Subcutaneous abdominal adipose tissue (tissue), 5 donors: ENCODE measurements at regions not wholly inside any gene's neighbourhood (a gene's known extent, or its start where the extent isn't known, plus 50 kb on each side); places are given as distances from the start of the nearest gene placed in this dataset.

Source experiments
- H3K27ac ChIP-seq: one replicate; pipeline ENCODE4 v1.7.0; 2013; ENCODE audit warnings: low read depth, mild to moderate bottlenecking, inconsistent platforms, low read length, moderate library complexity
- H3K27me3 ChIP-seq, 5 donors: one replicate each; pipeline ENCODE4 v1.7.0; 2013; ENCODE audit warnings: low read length in 5 of 5, inconsistent platforms in 1 of 5; ENCODE audit not compliant: control insufficient read depth in 5 of 5, insufficient read depth in 4 of 5
- H3K36me3 ChIP-seq, 5 donors: one replicate each; pipeline ENCODE4 v1.7.0; 2013; ENCODE audit warnings: low read length in 5 of 5; ENCODE audit not compliant: control insufficient read depth in 5 of 5, insufficient read depth in 5 of 5
- H3K4me1 ChIP-seq, 5 donors: one replicate each; pipeline ENCODE4 v1.7.0; 2013; ENCODE audit warnings: low read length in 5 of 5, mild to moderate bottlenecking in 3 of 5, moderate library complexity in 1 of 5; ENCODE audit not compliant: control insufficient read depth in 5 of 5, insufficient read depth in 5 of 5
- H3K4me3 ChIP-seq, 5 donors: one replicate each; pipeline ENCODE4 v1.7.0; 2013; ENCODE audit warnings: low read length in 5 of 5, low read depth in 1 of 5
- H3K9ac ChIP-seq, 5 donors: one replicate each; pipeline ENCODE4 v1.7.0; 2013; ENCODE audit warnings: low read length in 5 of 5, mild to moderate bottlenecking in 4 of 5, moderate library complexity in 3 of 5
- H3K9me3 ChIP-seq, 5 donors: one replicate each; pipeline ENCODE4 v1.7.0; 2013; ENCODE audit warnings: low read length in 5 of 5; ENCODE audit not compliant: control insufficient read depth in 5 of 5
- donor health status: healthy.
- donor health status: healthy.
- donor health status: healthy.
- donor health status: healthy.
- donor health status: healthy.

- H3K9ac ChIP-seq = no peak overlapping the region
- H3K4me3 ChIP-seq = no peak overlapping the region
Measured at GRCh38 chr5:98570010-98570409, 203.5 kb upstream of the RGMB start.

GRCh38 chr5:98570661-98571191, 202.7 kb upstream of the RGMB start:
- no peak overlapping the region for H3K4me3 ChIP-seq
- peaks cover 0 to 2% (median 0%) of the 10 kb centered on the region in 5 donors for H3K9me3 ChIP-seq
- no peak overlapping the region for H3K27ac ChIP-seq
- no peaks in the 10 kb centered on the region for H3K36me3 ChIP-seq
- no peaks in the 10 kb centered on the region for H3K4me1 ChIP-seq
- H3K27me3 ChIP-seq = no peaks in the 10 kb centered on the region
- H3K9ac ChIP-seq = no peak overlapping the region

More at GRCh38 chr5:98570010-98570409, 203.5 kb upstream of the RGMB start:
- no peak overlapping the region for H3K27ac ChIP-seq
- H3K9me3 ChIP-seq = peaks cover 0 to 2% (median 0%) of the 10 kb centered on the region in 5 donors
- H3K36me3 ChIP-seq = no peaks in the 10 kb centered on the region
- H3K4me1 ChIP-seq = no peaks in the 10 kb centered on the region
- no peaks in the 10 kb centered on the region for H3K27me3 ChIP-seq

GRCh38 chr5:98573834-98574320, 199.6 kb upstream of the RGMB start:
- Histone ChIP-seq H3K9me3 (peaks cover 0 to 2% (median 0%) of the 10 kb centered on the region in 5 donors), H3K4me3 (no peak overlapping the region), H3K36me3 (no peaks in the 10 kb centered on the region), H3K27me3 (no peaks in the 10 kb centered on the region), H3K27ac (no peak overlapping the region), H3K4me1 (no peaks in the 10 kb centered on the region), H3K9ac (no peak overlapping the region)

- Histone ChIP-seq H3K27me3 (no peaks in the 10 kb centered on the region), H3K4me3 (no peak overlapping the region), H3K36me3 (no peaks in the 10 kb centered on the region), H3K27ac (no peak overlapping the region), H3K4me1 (no peaks in the 10 kb centered on the region), H3K9me3 (peaks cover 0 to 2% (median 0%) of the 10 kb centered on the region in 5 donors), H3K9ac (no peak overlapping the region)
Measured at GRCh38 chr5:98576275-98576674, 197.2 kb upstream of the RGMB start.

GRCh38 chr5:98578438-98578837, 195.0 kb upstream of the RGMB start:
- H3K27ac ChIP-seq = no peak overlapping the region
- H3K4me3 ChIP-seq = no peak overlapping the region
- no peak overlapping the region for H3K9ac ChIP-seq
- no peaks in the 10 kb centered on the region for H3K4me1 ChIP-seq
- H3K27me3 ChIP-seq = no peaks in the 10 kb centered on the region
- no peaks in the 10 kb centered on the region for H3K36me3 ChIP-seq
- H3K9me3 ChIP-seq = no peaks in the 10 kb centered on the region

- H3K9ac ChIP-seq = no peak overlapping the region
- H3K9me3 ChIP-seq = no peaks in the 10 kb centered on the region
- H3K4me3 ChIP-seq = no peak overlapping the region
- H3K4me1 ChIP-seq = no peaks in the 10 kb centered on the region
- no peak overlapping the region for H3K27ac ChIP-seq
- H3K27me3 ChIP-seq = no peaks in the 10 kb centered on the region
- no peaks in the 10 kb centered on the region for H3K36me3 ChIP-seq
Measured at GRCh38 chr5:98581112-98581997, 192.1 kb upstream of the RGMB start.

GRCh38 chr5:98583586-98583985, 189.9 kb upstream of the RGMB start:
- H3K27ac ChIP-seq = no peak overlapping the region
- H3K27me3 ChIP-seq = no peaks in the 10 kb centered on the region
- H3K9ac ChIP-seq = no peak overlapping the region
- H3K36me3 ChIP-seq = no peaks in the 10 kb centered on the region
- H3K9me3 ChIP-seq = no peaks in the 10 kb centered on the region
- H3K4me3 ChIP-seq = no peak overlapping the region
- no peaks in the 10 kb centered on the region for H3K4me1 ChIP-seq

GRCh38 chr5:98585661-98586310, 187.7 kb upstream of the RGMB start:
- Histone ChIP-seq H3K9ac (no peak overlapping the region), H3K4me3 (no peak overlapping the region), H3K9me3 (peaks cover 0 to 3% (median 2%) of the 10 kb centered on the region in 5 donors), H3K36me3 (no peaks in the 10 kb centered on the region), H3K27ac (no peak overlapping the region), H3K27me3 (no peaks in the 10 kb centered on the region), H3K4me1 (no peaks in the 10 kb centered on the region)

GRCh38 chr5:98586581-98586980, 186.9 kb upstream of the RGMB start:
- Histone ChIP-seq H3K4me3 (no peak overlapping the region), H3K9me3 (peaks cover 0 to 3% (median 2%) of the 10 kb centered on the region in 5 donors), H3K4me1 (no peaks in the 10 kb centered on the region), H3K27me3 (no peaks in the 10 kb centered on the region), H3K36me3 (no peaks in the 10 kb centered on the region), H3K9ac (no peak overlapping the region), H3K27ac (no peak overlapping the region)

GRCh38 chr5:98587166-98587565, 186.3 kb upstream of the RGMB start:
- no peaks in the 10 kb centered on the region for H3K27me3 ChIP-seq
- no peaks in the 10 kb centered on the region for H3K4me1 ChIP-seq
- no peak overlapping the region for H3K27ac ChIP-seq
- H3K9me3 ChIP-seq = peaks cover 0 to 3% (median 2%) of the 10 kb centered on the region in 5 donors
- no peaks in the 10 kb centered on the region for H3K36me3 ChIP-seq
- no peak overlapping the region for H3K4me3 ChIP-seq
- H3K9ac ChIP-seq = no peak overlapping the region
